Left ventricle myocardium superior (tissue), 1 donor: ENCODE measurements at regions not wholly inside any gene's neighbourhood (a gene's known extent, or its start where the extent isn't known, plus 50 kb on each side); places are given as distances from the start of the nearest gene placed in this dataset.

Experiments used
- ATAC-seq: fragments of 200-7000 bp; cut with Tn5 transposase; one replicate; pipeline ENCODE4 v1.9.1; 2020; ENCODE audit warnings: mild to moderate bottlenecking, moderate library complexity
- DNase-seq: peaks from one replicate; pipeline ENCODE4 v3.0.0-alpha.2; 2020
- intact Hi-C: fragments of 100-400 bp; cut with micrococcal nuclease; formaldehyde crosslinking; loops from one replicate; pipeline ENCODE4 v1.11.0; 2022
- donor health status: DM: no; HTN: yes; CAD: no; lungs with severe emphysema.

DNA sequence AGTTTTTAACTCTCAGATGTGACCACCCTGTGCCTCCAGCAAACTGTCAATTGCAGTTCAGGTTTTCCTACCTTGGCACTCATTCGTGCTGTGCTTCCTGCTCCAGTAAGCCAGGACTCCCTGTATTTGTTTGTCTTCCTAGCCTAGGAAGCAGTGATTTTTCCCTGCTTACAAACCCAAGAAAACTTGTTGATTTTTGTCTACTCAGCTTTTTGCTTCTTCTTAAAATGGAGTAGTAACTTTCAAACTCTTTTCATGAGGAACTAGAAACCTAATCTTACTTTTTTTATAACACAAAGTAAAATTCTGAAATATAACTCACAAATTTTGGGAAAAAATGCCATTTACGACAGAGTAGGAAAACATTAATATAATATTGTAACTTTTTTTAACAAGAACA lies 150.6 kb upstream of the TMEFF2 start:
- DNase-seq (no peak), ATAC-seq (no peak)
- intact Hi-C loops = no loop called here

DNA sequence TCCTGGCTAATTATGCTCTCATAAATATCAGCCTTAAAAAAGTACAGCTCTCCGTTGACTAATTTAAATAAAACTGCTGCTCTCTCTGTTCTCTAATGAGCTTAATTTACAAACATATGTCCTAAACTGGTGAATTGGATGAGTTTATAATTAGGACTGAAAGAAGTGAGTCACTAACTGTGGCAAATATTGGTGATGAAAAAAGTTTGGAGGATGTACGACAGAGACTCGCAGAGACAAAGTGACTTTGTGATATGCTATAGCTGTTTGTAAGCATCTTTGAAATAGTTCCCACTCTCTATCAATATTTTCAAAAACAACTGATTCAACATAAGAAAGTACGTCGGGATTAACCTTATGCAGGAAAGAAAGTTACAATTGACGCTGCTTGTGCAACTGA lies 138.9 kb upstream of the TMEFF2 start:
- intact Hi-C loops = no loop called here
- no peak for DNase-seq
- no peak for ATAC-seq

DNA sequence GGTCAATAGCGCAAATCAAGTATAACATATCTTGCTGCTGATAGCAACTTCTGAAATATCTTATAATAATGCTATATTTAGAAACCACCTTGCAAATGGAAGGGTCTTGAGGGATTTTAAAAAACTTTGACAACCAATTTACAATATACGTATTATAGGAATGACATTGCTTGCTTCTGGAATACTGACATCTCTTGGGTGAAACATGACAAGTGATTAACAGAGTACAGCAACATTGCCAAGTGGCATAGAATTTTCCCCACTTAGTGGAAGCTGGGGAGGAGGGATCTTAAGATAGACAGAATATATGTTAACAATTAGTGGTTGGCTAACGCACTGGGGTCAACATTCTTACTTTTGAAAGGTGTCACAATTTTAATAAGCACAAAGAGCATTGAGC lies 133.6 kb upstream of the TMEFF2 start:
- ATAC-seq (no peak), DNase-seq (no peak)
- intact Hi-C loops = no loop called here

GRCh38 chr2:192327576-192327975 lies 132.8 kb upstream of the TMEFF2 start:
- DNase-seq (no peak), ATAC-seq (no peak)
- intact Hi-C loops = no loop called here

DNA sequence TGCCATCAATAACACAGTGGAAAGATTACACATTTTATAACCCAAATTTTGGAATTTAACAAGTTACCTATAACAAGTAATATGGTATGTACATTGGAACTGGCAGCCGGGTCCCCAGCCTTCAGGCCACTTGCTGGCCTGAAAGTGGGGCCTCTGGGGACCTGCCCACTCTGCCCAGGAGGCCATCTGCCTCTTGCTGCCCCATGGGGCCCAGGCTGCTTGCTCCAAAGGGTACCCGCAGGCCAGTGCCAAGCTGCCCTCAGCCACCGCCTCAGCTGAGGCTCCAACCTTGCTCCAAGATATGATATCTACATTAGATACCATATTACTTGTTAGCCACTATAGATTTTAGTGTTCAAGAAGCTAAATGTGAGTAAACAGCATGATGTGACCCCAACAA lies 120.8 kb upstream of the TMEFF2 start:
- intact Hi-C loops = no loop called here
- ATAC-seq (no peak), DNase-seq (no peak)

- intact Hi-C loops = no loop called here
- DNase-seq = no peak
These were observed 120.2 kb upstream of the TMEFF2 start for GRCh38 chr2:192314800-192315481.

DNA sequence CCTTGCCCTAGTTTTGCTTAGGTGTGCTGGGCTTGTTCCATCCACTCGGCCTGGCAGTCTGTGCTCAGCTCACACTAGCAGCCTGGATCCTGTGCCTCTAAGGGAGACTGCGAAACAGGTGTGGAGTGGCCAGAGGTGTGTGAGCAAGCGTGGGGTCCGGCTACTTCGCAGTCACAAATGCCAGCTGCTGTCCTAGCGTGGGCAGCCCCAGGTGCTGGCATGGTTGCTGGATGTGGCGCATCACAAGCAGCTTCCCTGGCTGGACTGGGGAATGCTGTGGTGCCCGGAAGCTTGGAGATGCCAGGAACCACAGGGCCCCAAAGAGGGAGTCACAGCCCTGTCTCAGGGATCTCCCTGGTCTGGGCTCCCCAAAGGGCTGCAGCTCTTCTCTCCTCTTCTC lies 119.0 kb upstream of the TMEFF2 start:
- no peak for DNase-seq
- intact Hi-C loops = no loop called here
- ATAC-seq = no peak

More at GRCh38 chr2:192314800-192315481, 120.2 kb upstream of the TMEFF2 start:
- no peak for ATAC-seq

- no peak for ATAC-seq
- DNase-seq = no peak
These were observed 117.1 kb upstream of the TMEFF2 start for GRCh38 chr2:192311701-192312460.

DNA sequence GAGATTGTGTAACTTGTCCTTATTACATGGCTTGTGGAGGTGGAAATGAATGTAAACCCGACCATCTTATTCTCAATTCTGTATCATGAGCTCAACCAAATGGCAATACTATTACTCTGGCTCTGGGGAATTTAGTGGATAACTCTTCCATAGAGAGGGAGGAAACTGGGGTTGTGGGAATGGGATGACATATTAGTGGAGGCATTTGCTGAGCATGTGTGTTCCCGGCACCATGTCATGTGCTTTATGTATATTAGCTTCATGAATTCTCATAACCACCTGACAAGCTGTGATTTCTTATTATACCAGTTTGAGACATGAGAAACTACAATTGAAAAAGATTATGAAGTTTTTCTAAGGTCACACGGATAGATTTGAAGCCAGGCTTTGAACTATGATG lies 112.8 kb upstream of the TMEFF2 start:
- DNase-seq (no peak), ATAC-seq (no peak)
- intact Hi-C loops = no loop called here

More at GRCh38 chr2:192311701-192312460, 117.1 kb upstream of the TMEFF2 start:
- intact Hi-C loops = no loop called here

- no peak for ATAC-seq
- intact Hi-C loops = no loop called here
- no peak for DNase-seq
These were observed 103.9 kb upstream of the TMEFF2 start for GRCh38 chr2:192298664-192299063.

DNA sequence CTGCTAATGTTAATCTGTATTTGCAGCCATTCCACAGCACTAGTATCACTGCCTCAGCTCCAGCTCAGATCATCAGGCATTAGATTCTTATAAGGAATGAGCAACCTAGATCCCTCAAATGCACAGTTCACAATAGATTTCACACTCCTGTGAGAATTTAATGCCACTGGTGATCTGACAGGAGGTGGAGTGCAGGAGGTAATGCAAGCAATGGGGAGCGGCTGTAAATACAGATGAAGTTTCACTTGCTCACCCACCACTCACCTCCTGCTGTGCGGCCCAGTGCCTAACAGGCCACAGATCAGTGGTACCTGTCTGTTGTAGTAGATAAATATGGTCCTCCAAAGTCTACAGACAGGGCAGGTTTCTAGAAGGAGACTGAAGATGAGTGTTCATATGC lies 97.7 kb upstream of the TMEFF2 start:
- intact Hi-C loops = no loop called here
- DNase-seq (no peak), ATAC-seq (no peak)

GRCh38 chr2:192288295-192288694 lies 93.6 kb upstream of the TMEFF2 start:
- DNase-seq (no peak), ATAC-seq (no peak)
- intact Hi-C loops = no loop called here

- intact Hi-C loops = no loop called here
- DNase-seq = no peak
- ATAC-seq = no peak
These were observed 91.5 kb upstream of the TMEFF2 start for GRCh38 chr2:192286093-192286701.

DNA sequence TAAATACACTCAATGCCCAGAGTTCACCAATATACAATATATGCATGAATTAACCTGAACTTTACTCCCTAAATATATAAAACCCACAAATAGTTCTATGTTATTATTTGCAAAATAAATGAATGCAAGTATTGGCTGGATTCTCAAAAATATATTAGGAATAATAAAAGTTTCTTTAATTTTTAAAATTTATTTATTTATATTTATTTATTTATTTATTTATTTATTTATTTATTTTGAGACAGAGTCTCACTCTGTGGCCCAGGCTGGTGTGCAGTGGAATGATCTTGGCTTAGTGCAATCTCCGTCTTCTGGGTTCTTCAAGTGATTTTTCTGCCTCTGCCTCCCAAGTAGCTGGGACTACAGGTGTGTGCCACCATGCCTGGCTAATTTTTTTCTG lies 88.7 kb upstream of the TMEFF2 start:
- no peak for DNase-seq
- ATAC-seq = no peak
- intact Hi-C loops = no loop called here

GRCh38 chr2:192278701-192279100 lies 84.0 kb upstream of the TMEFF2 start:
- intact Hi-C loops = no loop called here
- DNase-seq = no peak
- ATAC-seq = no peak

DNA sequence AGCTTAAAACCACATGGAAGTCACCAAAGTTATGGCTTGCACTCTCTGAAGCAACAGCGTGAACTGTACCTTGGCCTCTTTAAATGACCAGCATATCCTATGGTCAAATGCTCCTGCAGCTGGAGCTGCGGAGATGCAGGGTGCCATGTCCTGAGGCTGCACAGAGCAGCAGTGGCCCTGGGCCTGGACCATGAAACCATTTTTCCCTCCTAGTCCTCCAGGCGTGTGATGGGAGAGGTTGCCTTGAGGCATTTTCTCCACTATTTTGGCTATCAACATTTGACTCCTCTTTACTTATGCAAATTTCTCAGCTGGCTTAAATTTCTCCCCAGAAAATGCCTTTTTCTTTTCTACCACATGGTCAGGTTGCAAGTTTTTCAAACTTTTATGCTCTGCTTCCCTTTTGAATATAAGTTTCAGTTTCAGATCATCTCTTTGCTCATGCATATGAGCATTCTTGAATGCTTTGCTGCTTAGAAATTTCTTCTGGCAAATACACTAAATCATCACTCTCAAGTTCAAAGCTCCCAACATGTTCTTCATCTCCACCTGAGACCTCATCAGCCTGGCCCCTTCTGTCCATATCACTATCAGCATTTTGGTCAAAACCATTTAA lies 82.9 kb upstream of the TMEFF2 start:
- no peak for DNase-seq
- intact Hi-C loops = no loop called here
- no peak for ATAC-seq

GRCh38 chr2:192275632-192276031 lies 80.9 kb upstream of the TMEFF2 start:
- DNase-seq = no peak
- ATAC-seq = no peak
- intact Hi-C loops = no loop called here

DNA sequence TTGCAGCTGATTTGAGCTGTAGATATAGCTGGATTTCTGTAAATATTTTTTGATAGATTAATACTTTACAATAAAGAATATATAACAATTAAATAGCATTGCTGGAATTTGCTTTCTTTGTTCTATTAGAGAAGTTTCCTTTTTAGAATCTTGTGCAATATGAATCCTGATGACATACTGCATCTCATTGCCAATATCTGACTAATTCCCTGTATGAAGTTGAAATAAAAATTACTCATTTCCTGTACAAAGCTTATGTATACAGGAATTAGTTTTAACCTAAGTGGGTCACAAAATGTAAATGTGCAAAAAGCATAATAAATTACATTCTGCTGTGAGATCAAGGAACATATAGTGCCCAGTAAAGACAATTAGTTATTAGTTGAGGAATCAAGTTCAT lies 72.8 kb upstream of the TMEFF2 start:
- intact Hi-C loops = no loop called here
- ATAC-seq (no peak), DNase-seq (no peak)

GRCh38 chr2:192265751-192266150 lies 71.0 kb upstream of the TMEFF2 start:
- DNase-seq (no peak), ATAC-seq (no peak)
- intact Hi-C loops = no loop called here

DNA sequence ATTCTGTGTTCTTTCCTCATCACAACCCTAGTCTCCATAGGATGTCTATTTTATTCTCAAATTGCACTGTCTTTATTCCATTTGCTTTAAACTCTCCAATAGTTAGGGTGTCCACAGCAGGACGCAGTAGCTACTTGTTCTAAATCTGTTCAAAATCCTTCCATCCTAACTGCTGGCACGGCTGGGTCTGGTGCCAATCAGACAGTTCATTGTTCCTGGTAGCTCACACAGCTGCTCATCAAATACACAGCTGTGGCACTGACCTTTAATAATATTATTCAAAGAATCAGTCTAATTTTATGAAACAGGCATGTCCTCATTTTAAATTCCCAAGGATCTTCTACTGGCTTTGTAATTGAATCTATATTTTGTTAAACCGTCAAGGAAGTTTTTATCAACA lies 59.7 kb upstream of the TMEFF2 start:
- ATAC-seq (no peak), DNase-seq (no peak)
- intact Hi-C loops = no loop called here
